ENCODE measurements at regions not wholly inside any gene's neighbourhood (a gene's known extent, or its start where the extent isn't known, plus 50 kb on each side); places are given as distances from the start of the nearest gene placed in this dataset.

- TF ChIP-seq ETS1 (IDR thresholded peaks at IDR 0.05) = no peak
- no peak for TF ChIP-seq POLR2AphosphoS5 (IDR thresholded peaks at IDR 0.05; ENCODE audit: low read depth)
- TF ChIP-seq CTCF (conservative IDR thresholded peaks at IDR 0.05; ENCODE audit: low read depth in 2 of 2) = no peak
- no peak for TF ChIP-seq REST (IDR thresholded peaks at IDR 0.05; ENCODE audit: unreplicated experiment)
Measured at GRCh38 chr4:28976369-28976768, 1743.8 kb upstream of the PCDH7 start (continued).

- Mint-ChIP-seq H3K4me3 (no peak overlapping the region; the same call in 2 of the 3 replicates), H3K36me3 (ENCODE audit: low read depth) (peaks cover 5% of the 10 kb centered on the region; the same call in 2 of the 3 replicates), H3K27me3 (ENCODE audit: insufficient read depth, low read depth, poor library complexity) (peaks cover 3% of the 10 kb centered on the region), H3K4me1 (peaks cover 42% of the 10 kb centered on the region), H3K9me3 (peaks cover 8% of the 10 kb centered on the region; the same call in 2 of the 3 replicates), H3K27ac (no peak overlapping the region)
- H3K4me3 ChIP-seq = no peak overlapping the region
- no peak overlapping the region for H3K4me2 ChIP-seq
- H3K79me2 ChIP-seq (replicated peaks; ENCODE audit: insufficient read depth) = no peaks in the 10 kb centered on the region
- peak; percentile 99 for ATAC-seq
- no peaks in the 10 kb centered on the region for H4K20me1 ChIP-seq (replicated peaks; ENCODE audit: insufficient read depth)
- H3K27me3 ChIP-seq (ENCODE audit: insufficient read depth) = no peaks in the 10 kb centered on the region
- no peaks in the 10 kb centered on the region for H3K36me3 ChIP-seq (ENCODE audit: insufficient read depth)
- H2AFZ ChIP-seq = no peak overlapping the region
- H3K27ac ChIP-seq (ENCODE audit: low read depth) = no peak overlapping the region
- peak; percentile 55 for DNase-seq (ENCODE audit: low spot score)
- peaks cover 7% of the 10 kb centered on the region; the same call in 1 of the 2 replicates for H3K9me2 ChIP-seq (ENCODE audit: insufficient read depth)
- peaks cover 16% of the 10 kb centered on the region for H3K4me1 ChIP-seq (ENCODE audit: insufficient read depth)
- H3F3A ChIP-seq (replicated peaks; ENCODE audit: low read depth) = no peaks in the 10 kb centered on the region
- no peak for TF ChIP-seq CTCF (conservative IDR thresholded peaks at IDR 0.05; ENCODE audit: low read depth in 2 of 2)
- no peak for TF ChIP-seq ETS1 (IDR thresholded peaks at IDR 0.05)
- 0 out of 2 replicates have a peak, but pooled peaks have one; percentile 30 for TF ChIP-seq CREB1 (CRISPR knock-in tag; IDR thresholded peaks at IDR 0.05; ENCODE audit: low read depth)
- TF ChIP-seq EZH2phosphoT487 (IDR thresholded peaks at IDR 0.05; ENCODE audit: unreplicated experiment) = no peak
- TF ChIP-seq ZNF462 (CRISPR knock-in tag; IDR thresholded peaks at IDR 0.05) = peak; percentile 74
- TF ChIP-seq NANOG (IDR thresholded peaks at IDR 0.05; ENCODE audit: borderline replicate concordance) = peak; percentile 40; the same call in 1 of the 2 replicates
Measured at GRCh38 chr4:29002151-29002550, 1718.0 kb upstream of the PCDH7 start.
